ENCODE measurements at regions not wholly inside any gene's neighbourhood (a gene's known extent, or its start where the extent isn't known, plus 50 kb on each side); places are given as distances from the start of the nearest gene placed in this dataset.

- ATAC-seq: no peak
Observed at GRCh38 chr4:24440765-24441164, 143.6 kb downstream of the DHX15 start.

More at GRCh38 chr4:24440765-24441164, 143.6 kb downstream of the DHX15 start:
- Histone ChIP-seq H3K4me3 (no peak overlapping the region), H3K9me1 (ENCODE audit: control insufficient read depth, insufficient read depth, low read length) (no peaks in the 10 kb centered on the region), H2AFZ (ENCODE audit: low read depth, low read length) (no peak overlapping the region), H3K4me2 (ENCODE audit: insufficient read depth, low read length) (no peak overlapping the region), H3K9me3 (replicated peaks; ENCODE audit: control insufficient read depth, insufficient read depth, low read depth, low read length) (no peaks in the 10 kb centered on the region), H4K20me1 (replicated peaks; ENCODE audit: control insufficient read depth, insufficient read depth, low read length) (no peaks in the 10 kb centered on the region), H3K27me3 (ENCODE audit: control insufficient read depth in 2 of 2, insufficient read depth in 2 of 2, low read length in 2 of 2) (peaks cover 0 to 3% of the 10 kb centered on the region in 2 experiments; a peak in 1 of 5 replicates), H3K36me3 (ENCODE audit: control insufficient read depth, insufficient read depth, low read length) (no peaks in the 10 kb centered on the region), H3K4me1 (replicated peaks in 1 of 2; ENCODE audit: control insufficient read depth in 2 of 2, insufficient read depth in 2 of 2, low read length in 2 of 2) (no peaks in the 10 kb centered on the region), H3K9ac (ENCODE audit: insufficient read depth in 1 of 2, low read depth in 2 of 2, low read length in 2 of 2) (no peak overlapping the region), H3K79me2 (ENCODE audit: control insufficient read depth, insufficient read depth, low read length) (no peaks in the 10 kb centered on the region), H3K27ac (ENCODE audit: extremely low read depth, low read depth, low read length) (no peak overlapping the region)
- FAIRE-seq (no peak), DNase-seq (ENCODE audit: extremely low read depth in 1 of 4, low spot score in 3 of 4) (no peak)
- 0% methylated on average over 2 of the region's 2 CpGs for WGBS (ENCODE audit: insufficient coverage, low coverage, missing lambda C conversion rate)
- ChIA-PET CTCF (ENCODE audit: low intra/inter-chr PET ratio) (no interaction called here), POLR2A (no interaction called here)
- BruUV-seq (replicated peaks): no TSS peak
- in situ Hi-C loops (cut with MboI) (no loop called here), intact Hi-C loops (cut with micrococcal nuclease) (no loop called here)
- peak; percentile 46; the same call in 1 of the 2 replicates for TF ChIP-seq RFX5 (IDR thresholded peaks at IDR 0.05; ENCODE audit: low read depth, low read length)
- no peak for TF ChIP-seq ZNF407 (IDR thresholded peaks at IDR 0.05; ENCODE audit: low read depth)
